HEK293T (cell line): ENCODE measurements at regions not wholly inside any gene's neighbourhood (a gene's known extent, or its start where the extent isn't known, plus 50 kb on each side); places are given as distances from the start of the nearest gene placed in this dataset.

Experiments used
- ARNT ChIP-seq: fragments of 450-650 bp; IDR thresholded peaks from 2 replicates; pipeline ENCODE4 v1.6.1; 2017; ENCODE audit warnings: mild to moderate bottlenecking
- BHLHE40 ChIP-seq: fragments of 450-650 bp; IDR thresholded peaks from 2 replicates; pipeline ENCODE4 v1.6.1; 2016; ENCODE audit warnings: mild to moderate bottlenecking, moderate library complexity, borderline replicate concordance
- FOXA1 ChIP-seq: fragments of 450-650 bp; IDR thresholded peaks from 2 replicates; pipeline ENCODE4 v1.6.1; 2016; ENCODE audit warnings: mild to moderate bottlenecking
- FOXK2 ChIP-seq: fragments of 450-650 bp; IDR thresholded peaks from 2 replicates; pipeline ENCODE4 v1.6.1; 2016; ENCODE audit warnings: mild to moderate bottlenecking
- HDGF ChIP-seq: fragments of 450-650 bp; IDR thresholded peaks from 2 replicates; pipeline ENCODE4 v1.6.1; 2017; ENCODE audit warnings: antibody characterized with exemption, borderline replicate concordance
- L3MBTL2 ChIP-seq: fragments of 450-650 bp; conservative IDR thresholded peaks from 2 replicates; pipeline ENCODE4 v1.6.1; 2016; ENCODE audit warnings: mild to moderate bottlenecking
- SP1 ChIP-seq: fragments of 450-650 bp; IDR thresholded peaks from 2 replicates; pipeline ENCODE4 v1.6.1; 2017
- SUZ12 ChIP-seq: fragments of 450-650 bp; IDR thresholded peaks from 2 replicates; pipeline ENCODE4 v1.6.1; 2016; ENCODE audit warnings: mild to moderate bottlenecking
- ZNF384 ChIP-seq: fragments of 450-650 bp; IDR thresholded peaks from 2 replicates; pipeline ENCODE4 v1.6.1; 2016
- TF ChIP-seq, protein P1 (sequence below): fragments of 450-650 bp; IDR thresholded peaks from 2 replicates; pipeline ENCODE4 v1.6.1; 2016

DNA sequence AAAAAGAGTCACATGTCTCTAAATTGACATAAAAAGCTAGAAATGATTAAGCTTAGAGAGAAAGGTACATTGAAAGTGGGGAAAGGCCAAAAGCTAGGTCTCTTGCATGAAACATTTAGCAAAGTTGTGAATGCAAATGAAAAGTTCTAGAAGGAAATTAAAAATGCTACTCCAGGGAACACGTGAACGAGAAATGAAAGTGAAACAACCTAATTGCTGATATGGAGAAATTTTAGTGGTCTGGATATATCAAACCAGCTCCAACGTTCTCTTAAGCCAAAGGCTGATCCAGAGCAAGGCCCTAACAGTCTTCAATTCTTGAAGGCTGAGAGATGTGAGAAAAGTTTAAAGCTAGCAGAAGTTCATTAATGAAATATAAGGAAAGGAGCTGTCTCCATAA is 419.8 kb downstream of the SLITRK6 start:
- TF ChIP-seq SP1 (no peak), ZNF384 (no peak), FOXK2 (no peak), ARNT (no peak), L3MBTL2 (no peak), SUZ12 (no peak), BHLHE40 (no peak), HDGF (no peak), FOXA1 (no peak)
- TF ChIP-seq, protein P1, sequence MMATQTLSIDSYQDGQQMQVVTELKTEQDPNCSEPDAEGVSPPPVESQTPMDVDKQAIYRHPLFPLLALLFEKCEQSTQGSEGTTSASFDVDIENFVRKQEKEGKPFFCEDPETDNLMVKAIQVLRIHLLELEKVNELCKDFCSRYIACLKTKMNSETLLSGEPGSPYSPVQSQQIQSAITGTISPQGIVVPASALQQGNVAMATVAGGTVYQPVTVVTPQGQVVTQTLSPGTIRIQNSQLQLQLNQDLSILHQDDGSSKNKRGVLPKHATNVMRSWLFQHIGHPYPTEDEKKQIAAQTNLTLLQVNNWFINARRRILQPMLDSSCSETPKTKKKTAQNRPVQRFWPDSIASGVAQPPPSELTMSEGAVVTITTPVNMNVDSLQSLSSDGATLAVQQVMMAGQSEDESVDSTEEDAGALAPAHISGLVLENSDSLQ, result no peak
